ENCODE measurements at regions not wholly inside any gene's neighbourhood (a gene's known extent, or its start where the extent isn't known, plus 50 kb on each side); places are given as distances from the start of the nearest gene placed in this dataset.

- intact Hi-C loops (cut with micrococcal nuclease; ENCODE audit: unreplicated experiment) = no loop called here
- Histone ChIP-seq H3K4me2 (no peak overlapping the region), H3F3A (ENCODE audit: insufficient read depth, low read depth) (no peaks in the 10 kb centered on the region), H3K36me3 (ENCODE audit: low read depth) (no peaks in the 10 kb centered on the region), H3K9me2 (ENCODE audit: insufficient read depth) (no peaks in the 10 kb centered on the region), H3K9me3 (ENCODE audit: insufficient read depth, low read depth) (no peaks in the 10 kb centered on the region), H3K27ac (no peak overlapping the region), H2AFZ (no peak overlapping the region), H3K4me1 (replicated peaks; ENCODE audit: insufficient read depth) (no peaks in the 10 kb centered on the region), H4K20me1 (ENCODE audit: insufficient read depth) (no peaks in the 10 kb centered on the region), H3K27me3 (ENCODE audit: insufficient read depth, low read depth) (no peaks in the 10 kb centered on the region), H3K4me3 (no peak overlapping the region), H3K79me2 (ENCODE audit: low read depth) (no peaks in the 10 kb centered on the region)
- TF ChIP-seq EZH2 (IDR thresholded peaks at IDR 0.05; ENCODE audit: low read depth) = no peak
- TF ChIP-seq, protein P1, sequence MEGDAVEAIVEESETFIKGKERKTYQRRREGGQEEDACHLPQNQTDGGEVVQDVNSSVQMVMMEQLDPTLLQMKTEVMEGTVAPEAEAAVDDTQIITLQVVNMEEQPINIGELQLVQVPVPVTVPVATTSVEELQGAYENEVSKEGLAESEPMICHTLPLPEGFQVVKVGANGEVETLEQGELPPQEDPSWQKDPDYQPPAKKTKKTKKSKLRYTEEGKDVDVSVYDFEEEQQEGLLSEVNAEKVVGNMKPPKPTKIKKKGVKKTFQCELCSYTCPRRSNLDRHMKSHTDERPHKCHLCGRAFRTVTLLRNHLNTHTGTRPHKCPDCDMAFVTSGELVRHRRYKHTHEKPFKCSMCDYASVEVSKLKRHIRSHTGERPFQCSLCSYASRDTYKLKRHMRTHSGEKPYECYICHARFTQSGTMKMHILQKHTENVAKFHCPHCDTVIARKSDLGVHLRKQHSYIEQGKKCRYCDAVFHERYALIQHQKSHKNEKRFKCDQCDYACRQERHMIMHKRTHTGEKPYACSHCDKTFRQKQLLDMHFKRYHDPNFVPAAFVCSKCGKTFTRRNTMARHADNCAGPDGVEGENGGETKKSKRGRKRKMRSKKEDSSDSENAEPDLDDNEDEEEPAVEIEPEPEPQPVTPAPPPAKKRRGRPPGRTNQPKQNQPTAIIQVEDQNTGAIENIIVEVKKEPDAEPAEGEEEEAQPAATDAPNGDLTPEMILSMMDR (conservative IDR thresholded peaks at IDR 0.05) = no peak
- POLR2A ChIA-PET (ENCODE audit: unreplicated experiment) = no interaction called here
- no TSS peak for BruUV-seq (replicated peaks)
- DNase-seq = no peak
- CTCF ChIA-PET = no interaction called here
These were observed 85.7 kb upstream of the ETS2 start for GRCh38 chr21:38720074-38720473.

GRCh38 chr21:38721055-38721454 lies 84.7 kb upstream of the ETS2 start:
- intact Hi-C loops (cut with micrococcal nuclease; ENCODE audit: unreplicated experiment) = no loop called here
- no TSS peak for BruUV-seq (replicated peaks)
- H3K4me2 ChIP-seq = no peak overlapping the region
- no peak for DNase-seq
- H3K4me1 ChIP-seq (replicated peaks; ENCODE audit: insufficient read depth) = no peaks in the 10 kb centered on the region
- no peaks in the 10 kb centered on the region for H4K20me1 ChIP-seq (ENCODE audit: insufficient read depth)
- H3K4me3 ChIP-seq = no peak overlapping the region
- 0 out of 2 replicates have a peak, but pooled peaks cover 3% of the 10 kb centered on the region for H3K9me3 ChIP-seq (ENCODE audit: insufficient read depth, low read depth)
- no peaks in the 10 kb centered on the region for H3K36me3 ChIP-seq (ENCODE audit: low read depth)
- TF ChIP-seq, protein P1 (conservative IDR thresholded peaks at IDR 0.05) = no peak
- no peak overlapping the region for H2AFZ ChIP-seq
- no peaks in the 10 kb centered on the region for H3F3A ChIP-seq (ENCODE audit: insufficient read depth, low read depth)
- no peaks in the 10 kb centered on the region for H3K27me3 ChIP-seq (ENCODE audit: insufficient read depth, low read depth)
- CTCF ChIA-PET = no interaction called here
- POLR2A ChIA-PET (ENCODE audit: unreplicated experiment) = no interaction called here
- no peaks in the 10 kb centered on the region for H3K9me2 ChIP-seq (ENCODE audit: insufficient read depth)
- no peak overlapping the region for H3K27ac ChIP-seq
- H3K79me2 ChIP-seq (ENCODE audit: low read depth) = no peaks in the 10 kb centered on the region

DNA sequence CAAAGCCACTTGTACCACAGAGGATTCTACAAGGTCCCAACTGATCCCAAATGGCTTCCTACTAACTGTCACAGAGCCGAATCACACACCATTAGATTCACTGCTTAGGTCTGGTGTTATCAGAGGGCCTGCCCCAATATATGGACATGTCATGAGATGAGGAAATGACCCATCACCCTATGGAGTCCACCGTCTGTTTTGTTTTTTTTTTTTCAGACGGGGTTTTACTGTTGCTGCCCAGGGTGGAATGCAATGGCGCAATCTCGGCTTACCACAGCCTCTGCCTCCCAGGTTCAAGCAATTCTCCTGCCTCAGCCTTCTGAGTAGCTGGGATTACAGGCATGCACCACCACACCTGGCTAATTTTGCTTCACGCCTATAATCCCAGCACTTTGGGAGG lies 83.8 kb upstream of the ETS2 start:
- Histone ChIP-seq H3F3A (ENCODE audit: insufficient read depth, low read depth) (no peaks in the 10 kb centered on the region), H3K9me3 (ENCODE audit: insufficient read depth, low read depth) (0 out of 2 replicates have a peak, but pooled peaks cover 4% of the 10 kb centered on the region), H4K20me1 (ENCODE audit: insufficient read depth) (no peaks in the 10 kb centered on the region), H3K4me1 (replicated peaks; ENCODE audit: insufficient read depth) (no peaks in the 10 kb centered on the region), H3K27me3 (ENCODE audit: insufficient read depth, low read depth) (no peaks in the 10 kb centered on the region), H3K4me2 (no peak overlapping the region), H3K36me3 (ENCODE audit: low read depth) (no peaks in the 10 kb centered on the region), H3K79me2 (ENCODE audit: low read depth) (no peaks in the 10 kb centered on the region), H3K27ac (no peak overlapping the region), H3K9me2 (ENCODE audit: insufficient read depth) (no peaks in the 10 kb centered on the region), H2AFZ (no peak overlapping the region), H3K4me3 (no peak overlapping the region)
- no peak for DNase-seq
- intact Hi-C loops (cut with micrococcal nuclease; ENCODE audit: unreplicated experiment) = no loop called here
- TF ChIP-seq, protein P1 (conservative IDR thresholded peaks at IDR 0.05) = no peak
- TF ChIP-seq EZH2 (IDR thresholded peaks at IDR 0.05; ENCODE audit: low read depth) = no peak
- ChIA-PET CTCF (no interaction called here), POLR2A (ENCODE audit: unreplicated experiment) (no interaction called here)
- no TSS peak for BruUV-seq (replicated peaks)
